ENCODE measurements at regions not wholly inside any gene's neighbourhood (a gene's known extent, or its start where the extent isn't known, plus 50 kb on each side); places are given as distances from the start of the nearest gene placed in this dataset.

- no peak for DNase-seq (ENCODE audit: low spot score)
Observed at GRCh38 chr5:143693651-143694252, 118.2 kb upstream of the HMHB1 start.

GRCh38 chr5:143692342-143692741, 119.6 kb upstream of the HMHB1 start:
- DNase-seq (ENCODE audit: low spot score), result no peak

- DNase-seq (ENCODE audit: low spot score), result no peak
Observed at GRCh38 chr5:143691945-143692290, 120.0 kb upstream of the HMHB1 start.

- DNase-seq (ENCODE audit: low spot score), result no peak
Observed at GRCh38 chr5:143691287-143691944, 120.5 kb upstream of the HMHB1 start.

GRCh38 chr5:143687604-143688003, 124.4 kb upstream of the HMHB1 start:
- DNase-seq (ENCODE audit: low spot score), result no peak

- DNase-seq (ENCODE audit: low spot score), result no peak
Observed at GRCh38 chr5:143685246-143685815, 126.6 kb upstream of the HMHB1 start.

- DNase-seq (ENCODE audit: low spot score), result no peak
Observed at GRCh38 chr5:143683459-143683858, 128.5 kb upstream of the HMHB1 start.

- no peak for DNase-seq (ENCODE audit: low spot score)
Observed at GRCh38 chr5:143682929-143683386, 129.0 kb upstream of the HMHB1 start.

- no peak for DNase-seq (ENCODE audit: low spot score)
Observed at GRCh38 chr5:143682246-143682905, 129.6 kb upstream of the HMHB1 start.

GRCh38 chr5:143680672-143681259, 131.2 kb upstream of the HMHB1 start:
- no peak for DNase-seq (ENCODE audit: low spot score)

GRCh38 chr5:143679777-143680176, 132.2 kb upstream of the HMHB1 start:
- DNase-seq (ENCODE audit: low spot score), result no peak

GRCh38 chr5:143678148-143678905, 133.6 kb upstream of the HMHB1 start:
- no peak for DNase-seq (ENCODE audit: low spot score)

- no peak for DNase-seq (ENCODE audit: low spot score)
Observed at GRCh38 chr5:143677403-143677802, 134.6 kb upstream of the HMHB1 start.

- DNase-seq (ENCODE audit: low spot score), result no peak
Observed at GRCh38 chr5:143676802-143677201, 135.2 kb upstream of the HMHB1 start.

- DNase-seq (ENCODE audit: low spot score), result no peak
Observed at GRCh38 chr5:143674469-143674786, 137.5 kb upstream of the HMHB1 start.

GRCh38 chr5:143673676-143674468, 138.1 kb upstream of the HMHB1 start:
- DNase-seq (ENCODE audit: low spot score), result no peak

- no peak for DNase-seq (ENCODE audit: low spot score)
Observed at GRCh38 chr5:143672806-143673205, 139.2 kb upstream of the HMHB1 start.

- no peak for DNase-seq (ENCODE audit: low spot score)
Observed at GRCh38 chr5:143671674-143672569, 140.0 kb upstream of the HMHB1 start.

- no peak for DNase-seq (ENCODE audit: low spot score)
Observed at GRCh38 chr5:143671021-143671420, 140.9 kb upstream of the HMHB1 start.

GRCh38 chr5:143665866-143666265, 146.1 kb upstream of the HMHB1 start:
- DNase-seq (ENCODE audit: low spot score), result no peak

Measured in cerebellar cortex (tissue), 1 donor.